ENCODE measurements at regions not wholly inside any gene's neighbourhood (a gene's known extent, or its start where the extent isn't known, plus 50 kb on each side); places are given as distances from the start of the nearest gene placed in this dataset.

DNA sequence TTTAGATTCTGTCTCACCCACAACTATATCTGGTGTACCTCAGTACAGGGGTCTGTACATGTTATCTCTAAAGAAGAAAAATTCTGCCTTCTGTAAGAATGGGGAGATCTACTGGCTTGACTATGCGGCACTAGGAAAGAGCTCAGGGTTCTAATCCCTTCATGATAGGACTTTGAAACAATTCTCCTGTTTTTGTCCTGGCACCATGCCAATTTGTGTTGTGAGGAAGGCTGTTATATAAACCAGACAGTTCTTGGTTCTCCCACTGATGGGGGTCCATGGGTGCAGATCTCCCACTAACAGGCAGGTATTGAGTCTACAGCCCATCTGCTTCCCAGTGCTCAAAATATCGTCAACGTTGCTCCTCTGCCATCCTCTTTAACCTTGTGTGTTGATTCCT lies 883.7 kb downstream of the GALC start:
- Mint-ChIP-seq H3K9me3 (peaks cover 0 to 8% of the 10 kb centered on the region in 2 donors), H3K27me3 (no peaks in the 10 kb centered on the region), H3K36me3 (no peaks in the 10 kb centered on the region), H3K4me3 (no peak overlapping the region), H3K4me1 (no peaks in the 10 kb centered on the region), H3K27ac (no peak overlapping the region)
- no peak for ATAC-seq (replicated peaks)
- no peak for DNase-seq

DNA sequence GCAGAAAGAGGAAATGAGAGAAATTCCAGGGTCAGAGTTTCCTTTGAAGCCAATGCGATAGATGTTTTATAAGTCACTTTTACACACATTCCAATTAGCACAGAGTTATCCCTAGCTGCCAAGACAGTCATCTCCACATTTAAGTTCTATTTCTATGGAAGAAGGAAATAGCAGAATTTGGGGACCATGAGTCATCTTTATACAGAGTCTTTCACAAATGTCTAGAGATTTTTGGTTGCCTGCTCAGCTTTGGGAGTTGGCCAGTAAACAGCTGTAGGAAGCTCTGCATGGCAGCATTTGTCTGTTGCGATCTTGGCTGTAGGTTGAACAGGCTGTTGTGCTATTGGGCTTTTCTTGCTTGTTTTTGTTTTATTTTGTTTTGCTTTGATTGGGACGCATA lies 884.3 kb downstream of the GALC start:
- Mint-ChIP-seq H3K27me3 (no peaks in the 10 kb centered on the region), H3K36me3 (no peaks in the 10 kb centered on the region), H3K4me1 (no peaks in the 10 kb centered on the region), H3K27ac (no peak overlapping the region), H3K4me3 (no peak overlapping the region), H3K9me3 (peaks cover 0 to 8% of the 10 kb centered on the region in 2 donors)
- DNase-seq (no peak), ATAC-seq (replicated peaks) (no peak)

DNA sequence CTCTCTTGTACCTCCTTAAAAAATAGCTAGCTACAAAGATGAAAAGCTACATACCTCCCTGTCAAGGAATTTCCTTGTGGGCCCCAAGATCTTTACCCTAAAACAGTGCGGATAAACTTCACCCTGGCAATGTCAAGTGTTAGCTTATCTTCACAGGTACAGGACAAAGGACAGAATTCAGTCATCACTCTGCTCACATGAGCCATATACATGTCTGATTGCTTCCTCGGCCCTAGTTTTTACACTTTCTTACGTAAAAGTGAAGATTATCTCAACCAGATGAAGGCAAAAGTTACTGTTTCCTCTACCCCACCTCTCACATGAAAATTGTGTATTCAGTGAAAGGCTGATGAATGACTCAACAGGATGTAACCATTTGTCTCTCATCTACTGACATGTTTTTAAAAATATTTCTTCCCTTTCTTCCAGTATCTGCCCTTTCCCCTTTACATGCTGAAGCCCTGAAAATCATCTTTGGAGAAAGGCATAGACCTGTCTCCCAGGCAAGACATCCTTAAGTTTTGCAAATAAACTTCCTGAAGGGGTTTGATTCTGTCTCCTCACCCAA lies 890.1 kb downstream of the GALC start:
- DNase-seq (no peak), ATAC-seq (replicated peaks) (no peak)
- Mint-ChIP-seq H3K27me3 (no peaks in the 10 kb centered on the region), H3K27ac (no peak overlapping the region), H3K4me1 (no peaks in the 10 kb centered on the region), H3K4me3 (no peak overlapping the region), H3K36me3 (no peaks in the 10 kb centered on the region), H3K9me3 (peaks cover 0 to 2% of the 10 kb centered on the region in 2 donors)

DNA sequence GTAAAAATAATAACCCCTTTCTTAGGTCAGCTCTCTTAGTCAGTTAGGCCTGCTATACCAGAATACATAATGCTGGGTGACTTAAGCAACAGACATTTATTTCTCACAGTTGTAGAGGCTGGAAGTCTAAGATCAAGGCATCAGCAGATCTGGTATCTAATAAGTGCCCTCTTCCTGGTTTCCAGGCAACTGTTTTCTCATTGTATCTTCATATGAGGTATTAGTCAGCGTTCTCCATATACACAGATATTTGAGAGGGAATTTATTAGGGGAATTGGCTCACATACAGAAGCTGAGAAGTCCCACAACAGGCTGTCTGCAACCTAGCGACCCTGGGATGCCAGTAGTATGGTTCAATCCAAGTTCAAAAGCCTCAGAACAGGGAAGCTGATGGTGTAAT lies 896.0 kb downstream of the GALC start:
- no peaks in the 10 kb centered on the region for H3K27me3 Mint-ChIP-seq
- ATAC-seq (replicated peaks) (no peak), DNase-seq (no peak)
- H3K4me3 Mint-ChIP-seq: no peak overlapping the region
- H3K36me3 Mint-ChIP-seq: no peaks in the 10 kb centered on the region
- H3K9me3 Mint-ChIP-seq: peaks cover 3 to 6% of the 10 kb centered on the region in 2 donors
- H3K4me1 Mint-ChIP-seq: no peaks in the 10 kb centered on the region
- H3K27ac Mint-ChIP-seq: no peak overlapping the region

DNA sequence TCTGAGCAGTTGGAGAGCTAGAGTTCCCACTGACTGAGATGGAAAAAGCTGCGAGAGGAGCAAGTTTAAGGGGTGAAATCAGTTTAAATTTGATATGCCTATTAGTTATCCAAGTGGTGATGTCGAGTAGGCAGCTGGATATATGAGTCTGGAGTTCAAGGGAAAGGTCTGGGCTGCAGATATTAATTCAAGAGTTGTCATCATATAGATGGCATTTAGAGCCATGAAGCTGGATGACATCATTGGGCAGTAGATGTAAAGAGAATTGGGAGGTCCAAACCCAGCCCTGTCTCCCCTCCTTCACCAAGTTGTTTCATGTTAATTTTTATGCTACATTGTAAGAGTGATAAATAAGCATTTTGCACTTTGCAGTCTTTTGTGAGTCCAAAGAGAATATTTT lies 898.1 kb downstream of the GALC start:
- no peak overlapping the region for H3K27ac Mint-ChIP-seq
- no peak overlapping the region for H3K4me3 Mint-ChIP-seq
- ATAC-seq (replicated peaks): no peak
- peaks cover 3 to 9% of the 10 kb centered on the region in 2 donors for H3K9me3 Mint-ChIP-seq
- H3K27me3 Mint-ChIP-seq: no peaks in the 10 kb centered on the region
- DNase-seq: no peak
- no peaks in the 10 kb centered on the region for H3K36me3 Mint-ChIP-seq
- H3K4me1 Mint-ChIP-seq: no peaks in the 10 kb centered on the region

DNA sequence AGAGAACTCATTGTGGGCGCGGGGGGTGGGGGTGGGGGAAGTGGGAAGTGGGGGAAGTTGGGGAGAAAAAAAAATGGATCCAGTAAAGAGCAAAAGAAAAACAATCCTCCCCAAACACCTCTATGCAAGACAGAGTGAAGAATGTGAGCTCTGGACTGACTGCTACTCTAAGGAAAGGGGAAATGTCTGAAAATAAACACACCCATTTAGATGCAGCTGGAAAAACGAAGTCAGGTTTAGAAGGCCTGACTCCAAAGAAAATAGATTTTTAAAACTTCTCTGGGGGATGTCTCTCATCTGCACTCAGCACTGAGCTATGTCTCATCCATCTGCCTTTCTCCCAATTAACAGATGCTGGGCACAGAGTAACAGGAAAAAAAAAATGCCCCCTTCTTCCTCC lies 904.4 kb downstream of the GALC start:
- H3K27me3 Mint-ChIP-seq: no peaks in the 10 kb centered on the region
- peaks cover 4 to 7% of the 10 kb centered on the region in 2 donors for H3K9me3 Mint-ChIP-seq
- no peaks in the 10 kb centered on the region for H3K4me1 Mint-ChIP-seq
- DNase-seq (no peak), ATAC-seq (replicated peaks) (no peak)
- H3K36me3 Mint-ChIP-seq: no peaks in the 10 kb centered on the region
- H3K27ac Mint-ChIP-seq: no peak overlapping the region
- H3K4me3 Mint-ChIP-seq: no peak overlapping the region

DNA sequence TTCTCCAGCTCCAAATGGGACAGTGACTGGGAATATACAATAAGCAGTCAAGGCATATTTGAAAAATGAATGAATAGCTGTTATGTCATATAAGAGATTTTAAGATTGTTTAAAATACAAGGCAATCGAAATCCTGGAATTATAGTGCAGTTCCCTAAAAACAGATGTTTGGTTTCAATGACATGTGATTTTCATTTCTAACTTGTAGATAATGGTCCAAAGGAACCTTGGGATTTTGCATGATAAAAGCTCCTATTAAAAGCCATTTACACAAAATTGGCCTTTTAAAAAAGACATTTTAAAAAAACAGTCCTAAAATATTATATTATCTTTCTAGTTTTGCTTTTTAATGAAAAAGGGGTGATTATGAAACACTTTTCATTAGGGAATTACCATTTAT lies 905.1 kb downstream of the GALC start:
- no peaks in the 10 kb centered on the region for H3K27me3 Mint-ChIP-seq
- H3K27ac Mint-ChIP-seq: no peak overlapping the region
- no peak overlapping the region for H3K4me3 Mint-ChIP-seq
- H3K36me3 Mint-ChIP-seq: no peaks in the 10 kb centered on the region
- DNase-seq (no peak), ATAC-seq (replicated peaks) (no peak)
- H3K9me3 Mint-ChIP-seq: peaks cover 5 to 9% of the 10 kb centered on the region in 2 donors
- no peaks in the 10 kb centered on the region for H3K4me1 Mint-ChIP-seq

DNA sequence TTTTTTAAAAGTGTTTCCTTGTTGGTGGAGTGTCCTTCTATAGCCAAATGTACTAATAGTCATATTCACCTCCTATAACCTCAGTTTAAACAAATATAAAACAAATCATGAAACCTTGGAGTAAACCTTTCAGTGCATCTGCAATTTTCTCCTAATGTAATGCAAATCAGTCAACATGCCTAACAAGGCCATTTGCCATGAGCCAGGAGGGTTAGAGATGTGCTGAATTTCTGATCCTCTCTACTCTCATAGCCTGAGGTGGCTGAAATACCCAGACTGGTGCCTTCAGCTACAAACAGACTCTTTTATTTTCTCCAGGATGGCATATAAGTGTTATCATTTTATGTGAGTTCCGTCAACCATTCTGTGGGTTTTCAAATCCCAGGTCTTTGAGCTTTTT lies 908.1 kb downstream of the GALC start:
- no peak for DNase-seq

DNA sequence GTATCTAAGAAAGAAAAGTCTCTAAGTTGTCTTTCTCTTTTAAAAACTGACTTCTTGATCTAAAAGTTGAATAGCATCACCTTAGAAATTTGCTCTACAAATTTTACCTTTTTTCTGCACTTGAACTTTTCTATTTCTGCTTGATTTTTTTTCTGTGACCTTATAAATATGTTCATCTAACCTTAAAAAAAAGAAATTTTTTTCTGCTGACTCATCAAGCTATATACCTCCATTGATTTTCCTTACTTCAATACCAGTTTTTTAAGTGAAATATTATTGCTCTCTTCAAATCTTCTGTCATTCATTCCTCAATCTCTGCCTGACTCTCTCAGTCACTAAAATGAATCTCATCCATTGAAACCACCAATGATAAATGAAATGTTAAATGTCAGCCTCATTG lies 910.1 kb downstream of the GALC start:
- Mint-ChIP-seq H3K36me3 (no peaks in the 10 kb centered on the region), H3K4me1 (no peaks in the 10 kb centered on the region), H3K9me3 (peaks cover 1 to 12% of the 10 kb centered on the region in 2 donors), H3K27me3 (no peaks in the 10 kb centered on the region), H3K4me3 (no peak overlapping the region), H3K27ac (no peak overlapping the region)
- no peak for ATAC-seq (replicated peaks)
- DNase-seq: no peak

More for the DNA sequence above, 908.1 kb downstream of the GALC start:
- H3K27me3 Mint-ChIP-seq: no peaks in the 10 kb centered on the region
- no peak overlapping the region for H3K27ac Mint-ChIP-seq
- no peak for ATAC-seq (replicated peaks)
- no peak overlapping the region for H3K4me3 Mint-ChIP-seq
- H3K36me3 Mint-ChIP-seq: no peaks in the 10 kb centered on the region
- H3K9me3 Mint-ChIP-seq: peaks cover 3 to 12% of the 10 kb centered on the region in 2 donors
- no peaks in the 10 kb centered on the region for H3K4me1 Mint-ChIP-seq

DNA sequence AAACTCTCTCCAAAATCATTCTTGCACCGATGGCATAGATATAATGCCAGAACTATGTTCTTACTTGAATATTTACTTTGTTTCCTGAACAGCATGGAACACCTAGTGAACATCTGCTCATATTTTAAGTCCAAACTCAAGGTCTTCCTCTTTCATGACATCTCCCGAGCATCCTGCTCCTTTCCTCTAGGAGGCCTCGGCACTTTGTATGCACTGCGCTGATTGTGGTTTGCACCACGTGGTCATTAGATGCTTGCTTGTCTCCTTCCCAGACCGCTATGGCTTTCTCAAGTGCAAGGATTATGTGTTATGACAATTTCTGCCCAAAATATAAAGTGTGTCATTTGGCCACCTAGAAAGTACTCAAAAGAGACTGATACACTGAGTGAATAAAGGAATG lies 912.0 kb downstream of the GALC start:
- no peak for DNase-seq
- H3K27ac Mint-ChIP-seq: no peak overlapping the region
- H3K4me3 Mint-ChIP-seq: no peak overlapping the region
- ATAC-seq (replicated peaks): no peak
- H3K36me3 Mint-ChIP-seq: no peaks in the 10 kb centered on the region
- peaks cover 1 to 12% of the 10 kb centered on the region in 2 donors for H3K9me3 Mint-ChIP-seq
- H3K4me1 Mint-ChIP-seq: no peaks in the 10 kb centered on the region
- no peaks in the 10 kb centered on the region for H3K27me3 Mint-ChIP-seq

DNA sequence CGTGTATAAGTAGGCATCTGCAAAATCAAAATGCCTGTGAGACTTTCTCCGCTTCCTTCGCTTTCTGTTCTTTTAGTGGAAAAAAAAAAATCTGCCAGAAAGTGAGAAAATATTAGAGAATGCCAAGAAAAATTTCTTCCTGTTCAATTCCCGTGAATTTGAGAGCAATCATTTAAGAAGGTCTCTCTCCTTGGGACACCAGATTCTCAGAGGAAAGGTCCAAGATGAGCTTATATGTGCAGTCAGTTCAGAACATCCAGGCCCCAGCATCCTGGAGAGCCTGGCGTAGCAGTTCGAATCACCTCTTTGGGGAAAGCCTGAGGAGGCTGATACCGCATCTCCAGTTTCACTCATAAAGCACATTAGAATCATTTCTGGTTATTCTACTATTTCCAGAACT lies 912.8 kb downstream of the GALC start:
- Mint-ChIP-seq H3K27ac (no peak overlapping the region), H3K27me3 (no peaks in the 10 kb centered on the region), H3K4me3 (no peak overlapping the region), H3K36me3 (no peaks in the 10 kb centered on the region), H3K4me1 (no peaks in the 10 kb centered on the region), H3K9me3 (peaks cover 1 to 12% of the 10 kb centered on the region in 2 donors)
- ATAC-seq (replicated peaks) (no peak), DNase-seq (no peak)

DNA sequence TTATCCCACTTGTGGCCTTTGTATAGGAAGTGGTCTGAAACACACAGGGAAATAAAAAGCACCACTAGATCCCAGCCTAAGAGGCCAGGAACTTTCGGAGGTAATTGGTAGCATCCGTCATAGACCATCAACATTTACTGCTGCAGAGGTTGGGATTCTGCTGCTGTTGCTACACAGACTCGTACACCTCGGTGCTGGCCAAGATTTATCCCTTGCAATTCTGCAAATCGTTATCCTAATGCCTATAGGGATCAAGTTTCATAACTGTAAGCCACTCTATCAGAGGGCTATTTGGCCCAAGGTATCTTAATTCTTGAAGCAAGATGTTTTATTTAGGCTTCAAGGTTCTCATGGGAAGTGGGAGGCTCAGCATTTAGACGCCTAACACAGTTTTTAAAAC lies 913.6 kb downstream of the GALC start:
- ATAC-seq (replicated peaks): no peak
- H3K9me3 Mint-ChIP-seq: peaks cover 3 to 11% of the 10 kb centered on the region in 2 donors
- H3K36me3 Mint-ChIP-seq: no peaks in the 10 kb centered on the region
- no peak overlapping the region for H3K27ac Mint-ChIP-seq
- H3K27me3 Mint-ChIP-seq: no peaks in the 10 kb centered on the region
- no peak overlapping the region for H3K4me3 Mint-ChIP-seq
- no peaks in the 10 kb centered on the region for H3K4me1 Mint-ChIP-seq
- DNase-seq: no peak

DNA sequence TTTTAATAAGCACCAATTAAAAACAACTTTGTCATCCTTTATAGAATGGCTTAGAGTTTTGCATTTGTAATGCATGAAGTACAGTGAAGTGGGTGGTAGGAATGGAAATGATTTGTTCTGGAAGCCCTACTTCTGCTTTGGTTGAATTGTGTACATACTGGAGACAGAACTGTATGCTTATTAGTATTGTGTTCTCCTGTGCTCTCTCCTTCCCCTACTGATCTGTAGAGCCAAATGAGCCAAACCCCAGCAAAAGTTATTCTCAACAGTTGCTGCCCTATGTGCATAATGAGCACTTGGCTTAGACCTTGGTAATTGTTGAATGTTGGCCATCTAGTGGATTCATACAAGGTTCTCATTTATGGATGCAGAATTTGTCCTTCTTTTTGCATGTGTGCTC lies 916.1 kb downstream of the GALC start:
- Mint-ChIP-seq H3K27ac (no peak overlapping the region), H3K27me3 (no peaks in the 10 kb centered on the region), H3K9me3 (peaks cover 0 to 1% of the 10 kb centered on the region in 2 donors), H3K4me3 (no peak overlapping the region), H3K4me1 (no peaks in the 10 kb centered on the region), H3K36me3 (no peaks in the 10 kb centered on the region)
- ATAC-seq (replicated peaks) (no peak), DNase-seq (no peak)

DNA sequence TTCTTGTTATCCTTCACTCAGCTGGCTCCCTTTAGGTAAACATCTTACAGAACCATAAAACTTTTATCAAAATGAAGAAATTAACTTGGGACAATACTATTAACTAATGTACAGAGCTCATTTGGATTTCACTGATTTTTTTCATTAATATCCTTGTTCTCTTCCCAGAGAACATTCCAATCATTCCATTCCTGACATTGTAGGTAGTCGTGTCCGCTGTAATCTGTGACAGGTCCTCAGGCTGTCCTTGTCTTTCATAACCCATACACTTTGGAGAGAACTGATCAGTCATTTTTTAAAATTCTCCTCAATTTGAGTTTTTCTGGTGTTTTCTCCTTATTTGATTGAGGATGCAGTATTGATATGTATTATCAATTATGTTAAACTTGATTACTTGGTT lies 916.8 kb downstream of the GALC start:
- Mint-ChIP-seq H3K4me3 (no peak overlapping the region), H3K9me3 (peaks cover 0 to 1% of the 10 kb centered on the region in 2 donors), H3K27ac (no peak overlapping the region), H3K4me1 (no peaks in the 10 kb centered on the region), H3K36me3 (no peaks in the 10 kb centered on the region), H3K27me3 (no peaks in the 10 kb centered on the region)
- ATAC-seq (replicated peaks) (no peak), DNase-seq (no peak)

DNA sequence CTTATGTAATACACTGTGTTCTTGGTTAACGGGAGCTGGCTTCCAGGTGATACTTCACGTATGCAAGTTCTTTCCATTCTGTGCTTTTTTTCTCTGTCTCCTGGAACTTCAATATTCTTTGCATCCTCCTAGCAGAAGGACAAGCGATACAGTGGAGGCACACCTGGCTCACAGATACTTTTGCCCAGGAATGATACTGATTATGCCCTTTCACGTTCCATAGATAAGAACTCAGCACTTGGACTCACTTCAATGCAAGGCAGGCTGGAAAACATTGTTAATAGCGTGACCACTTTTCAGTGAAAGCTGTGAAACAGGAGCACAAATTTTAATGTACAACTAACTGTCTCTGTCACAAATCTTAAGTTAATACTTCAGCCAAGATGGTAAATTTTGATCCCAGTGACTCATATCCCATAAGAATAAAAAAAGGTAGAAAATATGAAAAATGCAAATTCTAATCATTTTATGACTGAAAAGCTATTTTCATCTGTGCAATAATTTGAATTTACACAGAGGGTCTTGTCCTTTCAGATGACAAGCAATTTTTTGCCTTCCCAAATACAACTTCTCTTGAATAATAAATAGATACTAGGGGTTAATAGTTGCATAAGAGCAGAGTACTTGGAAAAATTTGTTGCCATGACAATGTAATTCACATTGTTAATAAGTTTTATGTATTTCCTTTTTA lies 919.0 kb downstream of the GALC start:
- H3K4me1 Mint-ChIP-seq: no peaks in the 10 kb centered on the region
- no peak overlapping the region for H3K4me3 Mint-ChIP-seq
- H3K9me3 Mint-ChIP-seq: peaks cover 0 to 3% of the 10 kb centered on the region in 2 donors
- no peak for ATAC-seq (replicated peaks)
- H3K27ac Mint-ChIP-seq: no peak overlapping the region
- no peaks in the 10 kb centered on the region for H3K27me3 Mint-ChIP-seq
- DNase-seq: no peak
- H3K36me3 Mint-ChIP-seq: no peaks in the 10 kb centered on the region
